ENCODE measurements at regions not wholly inside any gene's neighbourhood (a gene's known extent, or its start where the extent isn't known, plus 50 kb on each side); places are given as distances from the start of the nearest gene placed in this dataset.
"Not testable (repeated sequence)": the region's sequence is repeated elsewhere in the genome, so short reads cannot be mapped to it uniquely, and the experiment has no call there.

DNA sequence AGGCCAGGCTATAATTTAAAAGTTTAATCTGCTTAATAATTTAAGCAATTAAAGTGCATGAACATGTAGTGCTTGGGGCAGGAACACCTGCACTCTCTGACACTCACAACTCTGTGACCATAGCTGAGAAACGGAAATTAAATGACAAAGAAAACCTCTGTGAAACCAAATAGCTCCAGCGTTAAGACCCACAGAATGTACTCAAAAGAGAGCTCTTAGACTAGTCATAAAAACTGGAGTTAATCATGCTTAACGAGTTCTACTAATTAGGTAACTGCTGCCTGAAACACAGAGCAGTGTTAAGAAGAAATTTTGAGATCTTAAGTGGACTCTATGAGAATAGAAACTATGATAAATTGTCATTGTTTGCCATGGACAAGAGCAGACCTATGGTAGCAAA, 174.4 kb upstream of the SPIN4 start:
- no peak for TF ChIP-seq Cebpa-rat (IDR thresholded peaks at IDR 0.05)
- H3K9ac ChIP-seq: no peak overlapping the region
- no peaks in the 10 kb centered on the region for H3K36me3 ChIP-seq
- H3K27me3 ChIP-seq: no peaks in the 10 kb centered on the region
- H3K4me1 ChIP-seq: no peaks in the 10 kb centered on the region
- no peaks in the 10 kb centered on the region for H4K20me1 ChIP-seq
- H3K4me2 ChIP-seq: no peak overlapping the region
- peaks cover 13% of the 10 kb centered on the region for H3K9me3 ChIP-seq
- H3K4me3 ChIP-seq: no peak overlapping the region
- no peak overlapping the region for H3K27ac ChIP-seq

DNA sequence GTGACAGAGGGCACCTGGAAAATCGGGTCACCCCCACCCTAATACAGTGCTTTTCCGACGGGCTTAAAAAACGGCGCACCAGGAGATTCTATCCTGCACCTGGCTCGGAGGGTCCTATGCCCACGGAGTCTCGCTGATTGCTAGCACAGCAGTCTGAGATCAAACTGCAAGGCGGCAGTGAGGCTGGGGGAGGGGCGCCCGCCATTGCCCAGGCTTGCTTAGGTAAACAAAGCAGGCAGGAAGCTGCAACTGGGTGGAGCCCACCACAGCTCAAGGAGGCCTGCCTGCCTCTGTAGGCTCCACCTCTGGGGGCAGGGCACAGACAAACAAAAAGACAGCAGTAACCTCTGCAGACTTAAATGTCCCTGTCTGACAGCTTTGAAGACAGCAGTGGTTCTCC, 168.2 kb upstream of the SPIN4 start:
- not testable (repeated sequence) for H3K27me3 ChIP-seq, H3K36me3 ChIP-seq, H3K27ac ChIP-seq, H3K4me1 ChIP-seq, H3K9ac ChIP-seq, H3K9me3 ChIP-seq, H3K4me3 ChIP-seq, H4K20me1 ChIP-seq, H3K4me2 ChIP-seq

DNA sequence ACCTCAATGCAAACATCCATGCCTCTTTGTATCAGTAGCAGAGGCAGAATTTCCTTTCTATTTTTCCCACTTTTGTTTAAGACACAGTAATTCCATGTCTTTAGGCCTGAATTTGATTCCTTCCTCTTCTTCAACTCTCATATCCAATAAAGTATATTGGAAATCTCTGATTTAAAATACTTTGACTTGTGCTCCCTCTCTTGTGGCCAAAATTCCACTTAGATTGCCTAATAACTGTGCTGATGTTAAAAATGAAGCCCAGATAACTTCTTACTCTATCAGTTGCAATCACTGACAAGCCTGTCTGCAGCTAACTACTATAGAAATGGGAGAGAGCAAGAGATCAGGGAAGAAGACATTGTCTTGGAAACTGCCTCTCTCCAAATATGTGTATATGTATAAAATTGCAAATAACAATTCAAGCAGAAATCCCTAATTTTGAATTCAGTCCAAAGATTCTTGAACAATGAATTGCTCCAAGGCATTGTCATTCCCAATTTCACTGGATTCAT, 163.5 kb upstream of the SPIN4 start:
- H3K4me2 ChIP-seq: no peak overlapping the region
- no peak overlapping the region for H3K27ac ChIP-seq
- H3K4me1 ChIP-seq: no peaks in the 10 kb centered on the region
- no peaks in the 10 kb centered on the region for H4K20me1 ChIP-seq
- H3K4me3 ChIP-seq: no peak overlapping the region
- TF ChIP-seq Cebpa-rat (IDR thresholded peaks at IDR 0.05): no peak
- H3K36me3 ChIP-seq: no peaks in the 10 kb centered on the region
- H3K9ac ChIP-seq: no peak overlapping the region
- peaks cover 4% of the 10 kb centered on the region for H3K9me3 ChIP-seq
- H3K27me3 ChIP-seq: no peaks in the 10 kb centered on the region

DNA sequence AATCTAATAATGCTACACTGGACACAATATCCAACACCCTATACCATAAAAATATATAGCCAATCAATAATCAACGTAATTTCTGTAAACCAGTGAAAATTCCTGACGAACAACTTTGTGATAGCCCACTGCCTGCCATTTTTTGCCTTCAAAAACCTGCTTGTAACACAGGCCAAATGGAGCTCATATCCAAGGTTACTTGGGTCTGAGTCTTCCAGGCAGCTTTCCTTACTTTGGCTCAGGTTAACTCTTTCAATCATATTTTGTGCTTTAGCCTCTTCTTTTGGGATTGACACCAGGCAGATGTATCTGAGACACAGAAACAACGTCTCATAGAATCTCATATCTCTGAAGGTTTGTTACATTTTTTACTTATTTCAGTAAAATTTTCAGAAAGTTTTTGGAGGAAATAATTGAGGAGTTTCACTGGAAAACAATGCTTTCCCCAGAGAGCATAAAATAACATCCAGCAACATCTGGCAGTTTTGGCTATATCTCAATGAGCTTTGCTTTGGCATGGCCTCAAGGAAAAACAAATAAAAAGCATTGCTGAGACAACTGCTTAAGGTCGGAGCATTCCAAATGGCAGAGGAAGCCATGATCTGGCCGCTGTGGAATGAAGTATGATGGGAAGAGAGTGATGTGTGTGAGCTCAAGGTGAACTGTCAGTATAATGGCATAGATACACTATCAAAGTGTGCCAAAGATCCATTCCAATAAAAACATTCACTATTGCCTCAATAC, 162.9 kb upstream of the SPIN4 start:
- Histone ChIP-seq H3K4me2 (no peak overlapping the region), H3K9me3 (peaks cover 1% of the 10 kb centered on the region), H3K27ac (no peak overlapping the region), H3K9ac (no peak overlapping the region), H3K36me3 (no peaks in the 10 kb centered on the region), H3K4me3 (no peak overlapping the region), H4K20me1 (no peaks in the 10 kb centered on the region), H3K27me3 (no peaks in the 10 kb centered on the region), H3K4me1 (no peaks in the 10 kb centered on the region)
- no peak for TF ChIP-seq Cebpa-rat (IDR thresholded peaks at IDR 0.05)

DNA sequence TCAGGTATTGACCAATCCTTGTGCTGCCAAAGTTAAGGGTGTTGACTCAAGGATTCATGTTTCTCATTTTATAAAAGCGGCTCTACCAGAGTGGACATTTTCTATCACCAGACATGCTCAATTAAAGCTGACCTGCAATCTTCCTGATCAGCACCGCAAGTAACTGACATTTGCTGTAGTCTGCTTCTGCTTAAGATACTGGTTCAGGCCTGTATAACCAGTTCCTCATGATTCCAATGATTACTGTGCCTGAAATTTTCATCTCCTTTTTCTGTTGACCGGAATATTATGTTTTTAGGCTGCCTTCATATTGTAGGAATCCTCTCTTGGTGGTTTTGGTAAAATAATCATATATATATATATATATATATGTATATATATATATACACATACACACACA, 160.2 kb upstream of the SPIN4 start:
- Histone ChIP-seq H3K9ac (no peak overlapping the region), H4K20me1 (no peaks in the 10 kb centered on the region), H3K4me2 (no peak overlapping the region), H3K9me3 (no peaks in the 10 kb centered on the region), H3K27me3 (no peaks in the 10 kb centered on the region), H3K36me3 (no peaks in the 10 kb centered on the region), H3K4me1 (no peaks in the 10 kb centered on the region), H3K4me3 (no peak overlapping the region), H3K27ac (no peak overlapping the region)
- TF ChIP-seq Cebpa-rat (IDR thresholded peaks at IDR 0.05): no peak

DNA sequence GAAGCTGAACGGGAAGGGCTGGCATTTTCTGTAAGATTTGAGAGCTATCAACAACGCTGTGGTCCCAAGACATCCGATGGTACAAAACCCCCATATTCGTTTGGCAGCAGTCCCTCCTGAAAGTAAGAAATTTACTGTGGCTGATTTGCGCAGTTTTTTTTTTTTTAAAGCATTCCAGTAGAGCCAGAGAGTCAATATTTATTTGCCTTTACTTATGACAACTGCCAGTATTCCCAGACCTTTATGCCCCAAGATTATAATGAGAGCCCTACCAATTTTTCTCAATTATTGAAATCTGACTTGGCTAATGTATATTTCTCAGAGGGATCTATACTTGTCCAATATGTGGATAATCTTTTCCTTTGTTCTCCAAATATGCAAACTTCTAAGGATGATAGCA, 157.5 kb upstream of the SPIN4 start:
- Histone ChIP-seq H3K4me2 (no peak overlapping the region), H3K9ac (no peak overlapping the region), H3K36me3 (no peaks in the 10 kb centered on the region), H3K27ac (no peak overlapping the region), H3K4me3 (no peak overlapping the region), H3K4me1 (no peaks in the 10 kb centered on the region), H4K20me1 (no peaks in the 10 kb centered on the region), H3K9me3 (no peaks in the 10 kb centered on the region), H3K27me3 (no peaks in the 10 kb centered on the region)
- TF ChIP-seq Cebpa-rat (IDR thresholded peaks at IDR 0.05): no peak

DNA sequence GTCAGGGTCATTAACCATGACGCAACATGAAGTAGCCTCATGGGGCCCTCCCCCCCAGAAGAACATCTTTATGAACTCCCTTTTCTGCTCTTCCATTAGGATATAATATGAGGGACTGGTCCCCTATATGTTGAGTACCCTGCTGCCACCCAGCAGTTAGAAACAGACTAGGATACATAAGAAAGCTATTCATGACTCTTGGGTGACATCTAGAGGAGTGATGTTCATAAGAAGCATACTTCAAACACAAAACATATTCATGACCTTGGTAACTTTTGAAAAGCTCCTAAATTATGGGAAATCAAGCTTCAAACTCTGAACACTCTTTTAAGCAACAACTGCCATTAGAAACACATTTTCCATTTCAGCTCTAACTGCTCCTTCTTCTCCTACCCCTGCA, 155.2 kb upstream of the SPIN4 start:
- H3K36me3 ChIP-seq: no peaks in the 10 kb centered on the region
- H3K4me1 ChIP-seq: no peaks in the 10 kb centered on the region
- H3K9ac ChIP-seq: no peak overlapping the region
- H4K20me1 ChIP-seq: no peaks in the 10 kb centered on the region
- no peak overlapping the region for H3K4me2 ChIP-seq
- H3K9me3 ChIP-seq: no peaks in the 10 kb centered on the region
- TF ChIP-seq Cebpa-rat (IDR thresholded peaks at IDR 0.05): no peak
- H3K4me3 ChIP-seq: no peak overlapping the region
- no peak overlapping the region for H3K27ac ChIP-seq
- no peaks in the 10 kb centered on the region for H3K27me3 ChIP-seq

DNA sequence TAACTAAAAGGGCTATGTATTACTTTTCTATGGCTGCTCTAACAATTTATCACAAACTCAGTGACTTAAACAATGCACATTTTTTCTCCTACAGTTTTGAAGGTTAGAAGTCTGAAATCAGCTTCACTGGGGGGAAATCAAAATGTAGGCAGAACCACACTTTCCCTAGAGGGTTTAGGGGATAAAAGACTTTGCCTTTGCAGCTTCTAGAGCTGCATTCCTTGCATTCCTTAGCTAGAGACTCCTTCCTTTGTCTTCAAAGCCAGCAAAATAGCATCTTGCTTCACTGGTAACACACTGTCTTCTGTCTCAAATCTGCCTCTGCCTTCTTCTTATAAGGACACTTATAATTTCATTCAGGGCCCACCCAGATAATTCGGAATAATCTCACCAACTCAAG, 152.4 kb upstream of the SPIN4 start:
- Histone ChIP-seq H3K9ac (no peak overlapping the region), H3K36me3 (no peaks in the 10 kb centered on the region), H3K27me3 (no peaks in the 10 kb centered on the region), H3K4me3 (no peak overlapping the region), H3K4me2 (no peak overlapping the region), H4K20me1 (no peaks in the 10 kb centered on the region), H3K4me1 (no peaks in the 10 kb centered on the region), H3K9me3 (peaks cover 5% of the 10 kb centered on the region; the same call in 1 of the 2 replicates), H3K27ac (no peak overlapping the region)
- TF ChIP-seq Cebpa-rat (IDR thresholded peaks at IDR 0.05): no peak

DNA sequence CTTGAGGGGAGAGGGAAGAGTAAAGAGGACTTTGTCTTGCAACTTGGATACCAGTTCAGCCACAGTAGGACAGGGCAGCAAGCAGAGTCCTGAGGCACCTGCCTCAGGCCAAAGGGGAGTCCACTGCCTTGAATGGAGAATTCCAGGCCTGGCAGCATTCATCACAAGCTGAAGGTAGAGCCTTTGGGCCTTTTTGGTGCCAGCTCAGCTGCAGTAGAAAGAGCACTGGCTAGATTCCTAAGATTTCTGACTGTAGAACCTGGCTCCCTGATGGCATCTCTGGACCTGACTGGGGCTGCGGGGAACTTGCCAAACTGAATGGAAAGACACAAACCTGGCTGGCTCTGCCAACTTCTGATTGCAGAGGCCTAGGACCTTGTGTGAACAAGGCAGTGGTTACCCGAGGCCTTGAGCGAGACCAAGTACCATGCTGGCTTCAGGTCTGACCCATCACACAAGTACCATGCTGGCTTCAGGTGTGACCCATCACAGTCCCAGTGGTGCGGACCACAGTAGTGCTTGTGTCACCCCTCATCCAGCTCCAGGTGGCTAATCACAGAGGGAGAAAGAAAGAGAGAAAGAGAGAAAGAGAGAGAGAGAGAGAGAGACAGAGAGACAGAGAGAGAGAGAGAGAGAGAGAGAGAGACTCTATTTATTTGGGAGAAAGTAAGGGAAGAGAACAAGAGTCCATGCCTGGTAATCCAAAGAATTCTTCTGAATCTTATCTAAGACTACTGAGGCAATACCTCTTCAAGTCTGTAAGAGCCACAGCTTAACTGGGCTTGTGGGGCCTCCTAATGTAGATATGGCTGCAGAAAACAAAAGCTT, 137.6 kb upstream of the SPIN4 start:
- H3K36me3 ChIP-seq: no peaks in the 10 kb centered on the region; the same call in 1 of the 2 replicates
- H3K4me3 ChIP-seq: no peak overlapping the region
- H3K4me1 ChIP-seq: no peaks in the 10 kb centered on the region
- no peak overlapping the region for H3K27ac ChIP-seq
- TF ChIP-seq Cebpa-rat (IDR thresholded peaks at IDR 0.05): no peak
- H3K4me2 ChIP-seq: no peak overlapping the region
- no peaks in the 10 kb centered on the region for H4K20me1 ChIP-seq
- no peaks in the 10 kb centered on the region for H3K27me3 ChIP-seq
- H3K9me3 ChIP-seq: peaks cover 22% of the 10 kb centered on the region
- no peak overlapping the region for H3K9ac ChIP-seq

DNA sequence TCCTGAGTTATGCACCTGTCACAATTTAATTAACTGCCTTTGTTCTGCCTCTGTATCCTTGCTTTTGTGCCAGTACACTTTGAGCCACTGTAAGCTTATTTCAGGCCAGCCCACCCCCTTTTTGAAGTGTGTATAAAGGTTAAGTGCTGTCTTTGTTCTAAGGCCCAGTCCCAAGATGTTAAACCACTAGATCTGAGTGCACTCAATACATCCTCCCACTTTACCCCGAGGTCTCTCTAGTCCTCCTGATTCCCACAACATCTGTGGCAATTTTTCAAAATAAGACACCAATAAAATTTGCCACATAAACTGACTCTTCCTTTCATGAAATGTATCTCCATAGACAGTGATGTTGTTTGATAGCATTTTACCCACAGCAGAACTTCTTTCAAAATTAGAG, 124.1 kb upstream of the SPIN4 start:
- H3K9ac ChIP-seq: no peak overlapping the region
- H3K4me3 ChIP-seq: no peak overlapping the region
- peaks cover 5% of the 10 kb centered on the region for H3K36me3 ChIP-seq
- no peaks in the 10 kb centered on the region for H4K20me1 ChIP-seq
- H3K4me2 ChIP-seq: no peak overlapping the region
- no peak for TF ChIP-seq Cebpa-rat (IDR thresholded peaks at IDR 0.05)
- H3K27me3 ChIP-seq: no peaks in the 10 kb centered on the region
- H3K27ac ChIP-seq: no peak overlapping the region
- no peaks in the 10 kb centered on the region for H3K4me1 ChIP-seq
- peaks cover 63% of the 10 kb centered on the region for H3K9me3 ChIP-seq

Data from BLaER1 (cell line).